ENCODE measurements at regions not wholly inside any gene's neighbourhood (a gene's known extent, or its start where the extent isn't known, plus 50 kb on each side); places are given as distances from the start of the nearest gene placed in this dataset.

DNA sequence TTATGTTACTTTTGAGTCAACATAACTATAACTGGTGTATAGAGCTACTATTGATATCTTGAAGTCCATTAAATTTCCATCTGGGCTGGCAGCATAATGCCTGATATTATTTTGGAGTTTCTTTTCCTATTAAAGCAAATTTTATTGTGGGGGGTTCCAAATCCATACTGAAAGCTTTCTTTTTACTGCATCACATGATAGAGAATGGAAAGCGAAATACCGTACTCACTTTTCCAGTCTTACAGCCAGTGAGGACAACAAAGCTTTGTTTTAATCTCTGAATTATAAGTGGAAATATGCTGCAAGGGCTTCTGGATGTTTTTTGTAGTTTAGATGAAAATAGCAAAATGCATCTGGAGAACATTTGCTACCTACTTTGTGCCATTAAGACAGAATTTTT, 477.5 kb upstream of the SEMA3D start:
- no peak for DNase-seq
- H3K4me1 Mint-ChIP-seq, result no peaks in the 10 kb centered on the region
- no CpG with 5 or more reads among the region's 2 CpGs for WGBS (ENCODE audit: insufficient coverage)
- Histone ChIP-seq H3K4me2 (replicated peaks; ENCODE audit: low read depth, low read length, poor library complexity, severe bottlenecking) (no peak overlapping the region), H3K9me3 (ENCODE audit: control extremely low read depth in 1 of 3, control insufficient read depth in 2 of 3, insufficient read depth in 1 of 3, low read length in 2 of 3) (no peaks in the 10 kb centered on the region), H3K4me1 (ENCODE audit: control insufficient read depth in 2 of 2, insufficient read depth in 2 of 2, low read length in 2 of 2) (no peaks in the 10 kb centered on the region), H3K36me3 (replicated peaks in 1 of 2; ENCODE audit: control extremely low read depth in 1 of 2, control insufficient read depth in 1 of 2, extremely low read depth in 1 of 2, insufficient read depth in 2 of 2, low read length in 1 of 2) (no peaks in the 10 kb centered on the region), H3K27ac (ENCODE audit: low read length in 2 of 2) (no peak overlapping the region), H2AFZ (ENCODE audit: insufficient read depth, low read depth, low read length, poor library complexity, severe bottlenecking) (no peak overlapping the region), H3K79me2 (ENCODE audit: control insufficient read depth, insufficient read depth, low read length) (no peaks in the 10 kb centered on the region), H4K20me1 (ENCODE audit: control insufficient read depth, insufficient read depth, low read length, poor library complexity, severe bottlenecking) (no peaks in the 10 kb centered on the region), H3K9ac (ENCODE audit: low read length) (no peak overlapping the region), H3K4me3 (ENCODE audit: control extremely low read depth in 1 of 5, extremely low read depth in 1 of 5, insufficient read depth in 1 of 5, low read depth in 2 of 5, low read length in 4 of 5) (no peak overlapping the region), H3K27me3 (replicated peaks in 1 of 4; ENCODE audit: control extremely low read depth in 1 of 4, control insufficient read depth in 3 of 4, insufficient read depth in 4 of 4, low read length in 3 of 4) (no peaks in the 10 kb centered on the region)
- ATAC-seq (ENCODE audit: low read depth), result no peak
- H3K27ac Mint-ChIP-seq, result no peak overlapping the region
- no peaks in the 10 kb centered on the region for H3K9me3 Mint-ChIP-seq (ENCODE audit: insufficient read depth)
- intact Hi-C loops (cut with micrococcal nuclease), result no loop called here
- TF ChIP-seq, protein P1, sequence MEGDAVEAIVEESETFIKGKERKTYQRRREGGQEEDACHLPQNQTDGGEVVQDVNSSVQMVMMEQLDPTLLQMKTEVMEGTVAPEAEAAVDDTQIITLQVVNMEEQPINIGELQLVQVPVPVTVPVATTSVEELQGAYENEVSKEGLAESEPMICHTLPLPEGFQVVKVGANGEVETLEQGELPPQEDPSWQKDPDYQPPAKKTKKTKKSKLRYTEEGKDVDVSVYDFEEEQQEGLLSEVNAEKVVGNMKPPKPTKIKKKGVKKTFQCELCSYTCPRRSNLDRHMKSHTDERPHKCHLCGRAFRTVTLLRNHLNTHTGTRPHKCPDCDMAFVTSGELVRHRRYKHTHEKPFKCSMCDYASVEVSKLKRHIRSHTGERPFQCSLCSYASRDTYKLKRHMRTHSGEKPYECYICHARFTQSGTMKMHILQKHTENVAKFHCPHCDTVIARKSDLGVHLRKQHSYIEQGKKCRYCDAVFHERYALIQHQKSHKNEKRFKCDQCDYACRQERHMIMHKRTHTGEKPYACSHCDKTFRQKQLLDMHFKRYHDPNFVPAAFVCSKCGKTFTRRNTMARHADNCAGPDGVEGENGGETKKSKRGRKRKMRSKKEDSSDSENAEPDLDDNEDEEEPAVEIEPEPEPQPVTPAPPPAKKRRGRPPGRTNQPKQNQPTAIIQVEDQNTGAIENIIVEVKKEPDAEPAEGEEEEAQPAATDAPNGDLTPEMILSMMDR (IDR thresholded peaks at IDR 0.05), result no peak
- no peak for TF ChIP-seq EZH2 (IDR thresholded peaks at IDR 0.05; ENCODE audit: borderline replicate concordance, insufficient read depth, low read depth, low read length, poor library complexity, severe bottlenecking)
- H3K27me3 Mint-ChIP-seq, result no peaks in the 10 kb centered on the region
- CTCF ChIA-PET, result no interaction called here
- POLR2A ChIA-PET, result no interaction called here
- no peak overlapping the region for H3K4me3 Mint-ChIP-seq

DNA sequence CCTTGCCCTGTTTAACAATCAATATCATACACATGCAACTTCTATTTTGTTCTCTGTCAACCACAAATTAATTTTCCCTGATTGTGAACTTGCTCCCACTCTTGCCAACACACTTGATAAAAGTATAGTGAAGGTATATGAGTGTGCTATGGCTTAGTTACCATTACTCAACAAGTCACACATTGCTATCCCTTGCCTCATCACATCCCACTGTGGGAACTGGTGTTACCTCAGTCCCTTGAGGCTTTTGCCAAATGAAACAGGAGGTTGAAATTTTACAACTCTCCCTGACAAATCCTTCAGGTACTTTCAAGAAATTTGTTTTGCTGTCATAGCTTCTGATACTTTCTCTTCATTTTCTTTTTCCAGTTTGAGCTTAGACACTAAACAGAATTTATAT, 472.5 kb upstream of the SEMA3D start:
- no peaks in the 10 kb centered on the region for H3K27me3 Mint-ChIP-seq
- no peak overlapping the region for H3K9ac ChIP-seq (ENCODE audit: low read length)
- H3K27ac Mint-ChIP-seq, result no peak overlapping the region
- ChIA-PET CTCF (no interaction called here), POLR2A (no interaction called here)
- intact Hi-C loops (cut with micrococcal nuclease), result no loop called here
- H4K20me1 ChIP-seq (ENCODE audit: control insufficient read depth, insufficient read depth, low read length, poor library complexity, severe bottlenecking), result no peaks in the 10 kb centered on the region
- H3K27me3 ChIP-seq (replicated peaks in 1 of 4; ENCODE audit: control extremely low read depth in 1 of 4, control insufficient read depth in 3 of 4, insufficient read depth in 4 of 4, low read length in 3 of 4), result no peaks in the 10 kb centered on the region
- TF ChIP-seq, protein P1 (IDR thresholded peaks at IDR 0.05), result no peak
- TF ChIP-seq EZH2 (IDR thresholded peaks at IDR 0.05; ENCODE audit: borderline replicate concordance, insufficient read depth, low read depth, low read length, poor library complexity, severe bottlenecking), result no peak
- H3K4me3 Mint-ChIP-seq, result no peak overlapping the region
- H3K4me2 ChIP-seq (replicated peaks; ENCODE audit: low read depth, low read length, poor library complexity, severe bottlenecking), result no peak overlapping the region
- no peaks in the 10 kb centered on the region for H3K4me1 Mint-ChIP-seq
- no peak for ATAC-seq (ENCODE audit: low read depth)
- no peak overlapping the region for H3K4me3 ChIP-seq (ENCODE audit: control extremely low read depth in 1 of 5, extremely low read depth in 1 of 5, insufficient read depth in 1 of 5, low read depth in 2 of 5, low read length in 4 of 5)
- peaks cover 0 to 3% (median 0%) of the 10 kb centered on the region in 3 donors for H3K9me3 ChIP-seq (ENCODE audit: control extremely low read depth in 1 of 3, control insufficient read depth in 2 of 3, insufficient read depth in 1 of 3, low read length in 2 of 3)
- no peak overlapping the region for H2AFZ ChIP-seq (ENCODE audit: insufficient read depth, low read depth, low read length, poor library complexity, severe bottlenecking)
- H3K79me2 ChIP-seq (ENCODE audit: control insufficient read depth, insufficient read depth, low read length), result no peaks in the 10 kb centered on the region
- no peaks in the 10 kb centered on the region for H3K36me3 ChIP-seq (replicated peaks in 1 of 2; ENCODE audit: control extremely low read depth in 1 of 2, control insufficient read depth in 1 of 2, extremely low read depth in 1 of 2, insufficient read depth in 2 of 2, low read length in 1 of 2)
- H3K27ac ChIP-seq (ENCODE audit: low read length in 2 of 2), result no peak overlapping the region
- no peaks in the 10 kb centered on the region for H3K4me1 ChIP-seq (ENCODE audit: control insufficient read depth in 2 of 2, insufficient read depth in 2 of 2, low read length in 2 of 2)
- no peak for DNase-seq
- H3K9me3 Mint-ChIP-seq (ENCODE audit: insufficient read depth), result no peaks in the 10 kb centered on the region
